ENCODE measurements at regions not wholly inside any gene's neighbourhood (a gene's known extent, or its start where the extent isn't known, plus 50 kb on each side); places are given as distances from the start of the nearest gene placed in this dataset.

GRCh38 chr15:96551196-96551595 is 220.7 kb downstream of the NR2F2 start:
- no peak for TF ChIP-seq SETDB1 (IDR thresholded peaks at IDR 0.05; ENCODE audit: low read length)
- no peak for TF ChIP-seq U2AF1 (optimal IDR thresholded peaks at IDR 0.05; ENCODE audit: low read depth, low read length)
- TF ChIP-seq SOX6 (IDR thresholded peaks at IDR 0.05), result no peak
- TF ChIP-seq MEIS2 (IDR thresholded peaks at IDR 0.05; ENCODE audit: partially characterized antibody), result peak; percentile 12
- no peak for TF ChIP-seq CREM (IDR thresholded peaks at IDR 0.05; ENCODE audit: low read depth)
- no peak for TF ChIP-seq TRIM28 (IDR thresholded peaks at IDR 0.05)
- TF ChIP-seq, protein P1, sequence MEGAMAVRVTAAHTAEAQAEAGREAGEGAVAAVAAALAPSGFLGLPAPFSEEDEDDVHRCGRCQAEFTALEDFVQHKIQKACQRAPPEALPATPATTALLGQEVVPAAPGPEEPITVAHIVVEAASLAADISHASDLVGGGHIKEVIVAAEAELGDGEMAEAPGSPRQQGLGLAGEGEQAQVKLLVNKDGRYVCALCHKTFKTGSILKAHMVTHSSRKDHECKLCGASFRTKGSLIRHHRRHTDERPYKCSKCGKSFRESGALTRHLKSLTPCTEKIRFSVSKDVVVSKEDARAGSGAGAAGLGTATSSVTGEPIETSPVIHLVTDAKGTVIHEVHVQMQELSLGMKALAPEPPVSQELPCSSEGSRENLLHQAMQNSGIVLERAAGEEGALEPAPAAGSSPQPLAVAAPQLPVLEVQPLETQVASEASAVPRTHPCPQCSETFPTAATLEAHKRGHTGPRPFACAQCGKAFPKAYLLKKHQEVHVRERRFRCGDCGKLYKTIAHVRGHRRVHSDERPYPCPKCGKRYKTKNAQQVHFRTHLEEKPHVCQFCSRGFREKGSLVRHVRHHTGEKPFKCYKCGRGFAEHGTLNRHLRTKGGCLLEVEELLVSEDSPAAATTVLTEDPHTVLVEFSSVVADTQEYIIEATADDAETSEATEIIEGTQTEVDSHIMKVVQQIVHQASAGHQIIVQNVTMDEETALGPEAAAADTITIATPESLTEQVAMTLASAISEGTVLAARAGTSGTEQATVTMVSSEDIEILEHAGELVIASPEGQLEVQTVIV (CRISPR knock-in tag; IDR thresholded peaks at IDR 0.05; ENCODE audit: borderline replicate concordance), result no peak
- TF ChIP-seq ATF4 (CRISPR knock-in tag; IDR thresholded peaks at IDR 0.05), result no peak
- no peaks in the 10 kb centered on the region for H3K9me3 ChIP-seq (replicated peaks; ENCODE audit: control insufficient read depth, insufficient read depth, low read depth, low read length)
- no peak overlapping the region for H3K9ac ChIP-seq (ENCODE audit: insufficient read depth in 1 of 2, low read depth in 2 of 2, low read length in 2 of 2)
- intact Hi-C loops (cut with micrococcal nuclease), result no loop called here
- DNase-seq (ENCODE audit: extremely low read depth in 1 of 4, low spot score in 3 of 4) (no peak), FAIRE-seq (no peak), ATAC-seq (no peak)
- H3K4me1 ChIP-seq (replicated peaks in 1 of 2; ENCODE audit: control insufficient read depth in 2 of 2, insufficient read depth in 2 of 2, low read length in 2 of 2), result no peaks in the 10 kb centered on the region
- no TSS peak for BruUV-seq (replicated peaks)
- 0% methylated on average over 4 of the region's 4 CpGs for WGBS (ENCODE audit: insufficient coverage, low coverage, missing lambda C conversion rate)
- no peak overlapping the region for H2AFZ ChIP-seq (ENCODE audit: low read depth, low read length)
- no peak overlapping the region for H3K4me2 ChIP-seq (ENCODE audit: insufficient read depth, low read length)
- H3K79me2 ChIP-seq (ENCODE audit: control insufficient read depth, insufficient read depth, low read length), result no peaks in the 10 kb centered on the region
- in situ Hi-C loops (cut with MboI), result no loop called here
- no peaks in the 10 kb centered on the region for H3K36me3 ChIP-seq (ENCODE audit: control insufficient read depth, insufficient read depth, low read length)
- peaks cover 0 to 4% of the 10 kb centered on the region in 2 experiments; a peak in 1 of 5 replicates for H3K27me3 ChIP-seq (ENCODE audit: control insufficient read depth in 2 of 2, insufficient read depth in 2 of 2, low read length in 2 of 2)
- H3K4me3 ChIP-seq, result no peak overlapping the region
- ChIA-PET POLR2A (interaction anchor here (1.1 kb wide), 1 partner anchor 9 kb away, joined by 4 read pairs; no protein-coding TSS in a partner anchor), CTCF (ENCODE audit: low intra/inter-chr PET ratio) (no interaction called here)
- H3K9me1 ChIP-seq (ENCODE audit: control insufficient read depth, insufficient read depth, low read length), result no peaks in the 10 kb centered on the region
- no peaks in the 10 kb centered on the region for H4K20me1 ChIP-seq (replicated peaks; ENCODE audit: control insufficient read depth, insufficient read depth, low read length)
- H3K27ac ChIP-seq (ENCODE audit: extremely low read depth, low read depth, low read length), result no peak overlapping the region

Measured in K562 (cell line).